ENCODE measurements at regions not wholly inside any gene's neighbourhood (a gene's known extent, or its start where the extent isn't known, plus 50 kb on each side); places are given as distances from the start of the nearest gene placed in this dataset.
A peak's percentile ranks its signal among the peaks of the same experiment; 100 is the strongest.

DNA sequence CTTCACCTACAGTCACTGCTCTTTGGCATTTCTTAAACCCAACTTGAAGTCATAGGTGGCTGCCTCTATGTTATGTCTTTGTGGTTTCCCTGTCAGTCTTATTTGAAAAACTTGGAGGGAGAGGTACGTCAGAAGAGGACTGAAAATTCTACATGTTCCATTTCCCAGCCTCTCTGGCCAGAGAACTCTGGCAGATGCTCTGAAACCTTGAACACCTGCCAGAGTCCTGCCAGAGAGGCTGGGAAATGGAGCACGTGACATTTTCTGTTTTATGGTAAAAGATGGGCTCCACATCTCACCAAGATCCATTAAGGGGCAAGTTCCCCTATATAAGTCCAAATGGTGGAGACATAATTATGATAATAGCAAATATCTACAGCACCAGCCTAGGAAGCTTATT, 99.5 kb downstream of the MAFB start:
- DNase-seq (ENCODE audit: low read depth), result no peak

DNA sequence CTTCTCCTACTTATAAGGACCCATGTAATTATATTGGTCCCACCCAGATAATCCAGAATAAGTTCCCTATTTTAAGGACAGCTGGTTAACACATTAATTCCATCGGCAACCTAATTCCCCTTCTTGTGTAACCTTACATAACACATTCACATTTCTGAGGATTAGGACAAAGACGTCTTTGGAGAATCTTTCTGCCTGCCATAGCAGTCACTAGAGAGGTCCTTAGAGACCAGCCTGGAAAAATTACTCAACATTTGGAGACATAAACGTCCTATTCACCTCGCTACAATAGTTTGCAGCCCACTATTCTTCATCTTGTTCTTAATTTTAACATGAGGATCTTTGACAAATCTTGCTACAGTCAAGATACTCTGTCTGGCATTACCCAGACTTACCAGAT, 100.1 kb downstream of the MAFB start:
- no peak for DNase-seq (ENCODE audit: low read depth)

DNA sequence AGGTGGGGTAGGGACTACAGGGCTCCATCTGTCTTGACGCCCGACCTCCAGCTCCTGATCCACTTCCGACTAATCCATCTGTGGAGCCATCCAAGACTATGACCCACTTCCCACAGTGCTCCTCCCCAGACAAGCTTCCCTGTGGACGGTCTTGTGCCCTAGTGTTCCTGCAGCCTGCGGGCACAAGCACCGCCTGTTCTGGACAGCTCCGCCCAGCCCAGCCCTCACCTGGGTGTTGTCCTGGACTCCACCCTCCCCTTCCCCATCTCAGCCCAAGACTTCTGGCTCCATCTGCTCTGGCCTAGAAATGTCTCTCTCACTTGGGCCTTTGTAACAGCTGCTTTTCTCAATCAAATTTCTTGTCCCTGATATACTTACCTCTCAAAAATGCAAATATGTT, 102.0 kb downstream of the MAFB start:
- DNase-seq (ENCODE audit: low read depth), result no peak

DNA sequence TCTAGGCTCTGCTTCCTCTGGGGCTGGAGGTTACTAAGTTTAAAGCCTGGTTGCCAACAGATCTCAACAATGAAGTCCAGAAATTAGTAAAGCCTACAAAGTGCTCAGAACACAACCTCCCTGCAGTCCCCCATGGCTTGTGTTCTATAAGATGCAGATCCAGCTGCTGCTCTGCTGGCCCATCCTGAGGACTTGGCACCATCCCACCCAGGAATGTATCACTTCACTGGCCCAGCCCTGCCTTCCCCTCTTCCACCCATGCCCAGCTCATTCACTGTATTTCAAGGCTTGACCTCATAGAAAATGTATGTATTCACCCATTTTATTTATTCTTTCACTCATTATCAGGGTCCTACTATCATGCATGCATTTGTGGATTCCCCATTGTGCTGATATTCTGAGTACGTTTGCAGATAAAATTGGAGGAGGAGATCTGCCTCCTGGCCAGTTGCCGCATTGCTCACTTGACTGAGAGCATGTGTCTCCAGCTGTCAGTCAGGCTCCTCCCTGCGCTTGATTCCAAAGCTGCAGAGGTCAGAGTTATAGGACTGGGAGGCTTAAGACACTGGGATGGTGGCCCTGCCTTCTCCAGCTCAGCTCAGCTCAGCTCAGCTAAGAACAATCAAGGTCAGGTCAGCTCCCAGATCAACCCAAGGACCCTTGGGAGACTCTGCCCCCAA, 104.8 kb downstream of the MAFB start:
- DNase-seq (ENCODE audit: low read depth), result no peak

DNA sequence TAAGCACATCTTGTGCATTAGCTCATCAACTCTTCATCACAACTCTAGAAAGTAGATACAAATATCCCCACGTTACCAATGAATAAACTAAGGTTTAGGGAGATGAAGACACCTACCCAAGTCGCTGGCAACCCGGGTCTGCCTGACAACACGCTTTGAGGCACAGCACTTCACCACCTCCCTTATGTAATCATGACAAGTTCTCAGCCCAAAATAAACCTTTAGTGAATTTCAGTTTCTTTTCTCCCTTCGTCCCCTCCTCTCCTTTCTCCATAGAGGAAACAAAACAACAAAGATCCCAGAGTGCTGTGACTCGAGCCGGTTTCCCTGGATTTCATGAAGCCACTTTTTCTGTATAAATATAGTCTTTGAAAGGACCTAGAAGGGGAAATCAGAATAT, 105.4 kb downstream of the MAFB start:
- DNase-seq (ENCODE audit: low read depth), result no peak

DNA sequence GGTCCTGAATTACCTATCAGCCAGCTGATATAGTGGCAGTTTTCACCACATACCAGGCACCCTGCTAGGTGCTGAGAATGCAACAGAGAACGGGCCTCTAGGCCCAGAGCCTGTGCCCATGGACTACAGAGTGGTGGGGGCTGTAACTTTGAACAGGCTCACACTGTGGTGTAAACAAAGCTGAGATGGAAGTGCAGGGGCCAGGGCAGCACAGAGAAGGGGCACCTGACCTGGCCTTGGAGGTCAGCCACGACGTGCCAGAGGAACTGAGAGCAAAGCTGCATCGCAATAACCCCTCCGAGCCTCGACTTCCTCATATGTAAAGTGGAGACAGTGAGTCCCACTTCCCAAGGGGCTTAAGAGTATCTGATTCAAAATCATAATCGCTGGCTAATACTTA, 105.8 kb downstream of the MAFB start:
- DNase-seq (ENCODE audit: low read depth), result no peak

DNA sequence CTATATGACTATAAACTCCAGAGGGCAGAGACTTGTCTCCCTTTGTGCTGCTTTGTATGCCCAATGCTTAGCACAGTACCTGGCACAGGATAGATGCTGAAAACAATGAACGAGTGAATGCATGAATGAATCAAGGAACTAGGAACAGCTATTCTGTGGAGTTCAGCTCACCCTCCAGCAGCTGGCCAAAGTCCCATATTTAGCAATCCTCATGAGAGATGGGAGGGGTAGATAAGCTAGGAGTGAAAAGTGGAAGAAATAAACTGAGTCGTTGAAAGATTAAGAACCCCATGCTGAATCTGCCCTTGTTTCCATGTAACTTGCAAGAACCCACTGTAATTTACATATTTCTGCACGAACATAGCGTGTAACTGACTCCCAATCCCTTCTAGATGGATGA, 106.5 kb downstream of the MAFB start:
- no peak for DNase-seq (ENCODE audit: low read depth)

DNA sequence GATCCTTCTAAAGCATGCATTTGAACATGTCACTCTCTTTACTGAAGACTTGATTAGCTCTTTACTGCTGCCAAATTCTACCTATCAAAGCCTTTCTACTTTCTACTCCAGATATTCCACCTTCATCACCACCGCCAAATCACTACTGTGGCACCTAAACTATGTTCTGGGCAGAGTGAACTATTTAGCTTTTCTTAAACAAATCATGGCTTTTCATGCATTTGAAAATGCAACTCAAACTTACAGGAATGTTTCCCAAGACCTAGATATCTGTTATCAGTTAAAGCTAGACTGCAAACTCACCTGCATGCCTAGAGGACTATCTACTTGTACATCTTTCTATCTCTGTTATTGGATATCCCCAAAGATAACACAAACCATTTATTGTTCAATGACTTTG, 109.3 kb downstream of the MAFB start:
- no peak for DNase-seq (ENCODE audit: low read depth)

DNA sequence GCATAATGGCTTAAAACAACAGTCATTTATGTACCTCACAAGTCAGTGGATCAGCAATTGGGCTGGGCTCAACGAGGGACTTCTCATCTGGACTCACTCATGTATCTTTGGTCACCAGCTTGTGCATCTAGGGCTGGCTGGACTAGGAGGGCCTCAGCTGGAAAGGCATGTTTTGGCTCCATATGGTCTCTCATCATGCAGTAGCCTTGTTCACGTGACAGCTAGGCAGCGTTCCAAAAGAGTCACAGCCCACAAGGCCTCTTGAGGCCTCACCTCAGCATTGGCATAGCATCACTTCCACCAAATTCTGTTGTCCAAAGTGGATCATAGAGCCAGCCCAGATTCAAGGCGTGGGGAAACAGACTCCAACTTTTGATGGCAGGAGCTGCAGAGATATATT, 110.1 kb downstream of the MAFB start:
- no peak for DNase-seq (ENCODE audit: low read depth)

DNA sequence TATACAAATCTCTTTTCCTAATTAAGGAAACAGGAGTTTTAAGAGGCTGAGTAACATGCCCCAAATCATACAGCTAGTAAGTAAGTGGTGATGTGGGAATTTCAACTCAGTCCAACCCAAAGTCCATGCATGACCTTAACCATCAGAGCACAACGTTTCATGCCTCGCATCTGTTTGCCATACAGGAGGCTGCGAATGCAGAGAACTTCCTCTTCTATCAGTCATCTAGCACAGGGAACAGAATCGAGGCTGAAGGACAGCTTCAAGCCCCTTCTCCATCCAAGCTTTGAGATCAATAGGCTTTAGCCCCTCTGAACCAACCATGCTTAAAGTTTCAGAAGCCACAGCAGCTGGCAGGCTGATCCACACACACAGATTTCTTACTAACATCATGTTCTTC, 113.2 kb downstream of the MAFB start:
- no peak for DNase-seq (ENCODE audit: low read depth)

DNA sequence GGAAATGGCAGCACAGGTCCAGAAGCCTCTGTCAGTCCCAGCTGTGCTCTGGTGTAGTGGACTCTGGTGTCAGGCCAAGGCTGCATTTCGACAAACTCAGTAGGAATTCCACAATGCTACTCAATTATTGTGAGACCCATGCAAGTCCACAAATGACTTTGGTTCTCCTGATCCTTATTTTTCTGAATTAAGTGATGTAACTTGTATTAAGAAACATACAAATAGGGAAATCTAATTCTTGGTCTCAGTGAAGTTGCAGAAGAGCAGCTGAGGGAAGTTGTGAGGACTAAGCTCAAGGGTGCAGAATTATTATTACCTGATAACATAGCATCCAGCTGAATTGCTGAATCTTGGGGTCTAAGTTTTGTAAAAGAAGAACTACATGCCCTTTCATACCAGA, 116.8 kb downstream of the MAFB start:
- DNase-seq (ENCODE audit: low read depth), result no peak

DNA sequence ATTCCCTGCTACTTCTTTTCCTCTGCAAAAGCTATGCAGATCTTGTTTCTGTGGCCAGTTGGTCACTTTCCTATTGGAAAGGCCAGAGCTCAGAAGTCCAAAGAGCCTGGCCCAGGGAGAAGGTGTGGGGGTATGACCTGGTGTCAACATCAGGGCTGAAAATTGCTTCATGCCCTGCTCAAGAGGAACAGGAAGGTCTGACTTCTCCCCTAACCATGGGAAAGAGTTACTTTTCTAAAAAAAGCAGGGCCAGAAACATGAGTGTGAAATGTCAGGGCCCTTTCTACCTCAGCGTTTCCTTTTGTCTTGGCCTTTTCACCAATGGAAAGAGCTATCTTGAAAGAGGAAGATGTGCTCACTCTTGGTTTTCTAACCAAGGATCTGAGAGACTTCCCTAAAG, 117.4 kb downstream of the MAFB start:
- no peak for DNase-seq (ENCODE audit: low read depth)

DNA sequence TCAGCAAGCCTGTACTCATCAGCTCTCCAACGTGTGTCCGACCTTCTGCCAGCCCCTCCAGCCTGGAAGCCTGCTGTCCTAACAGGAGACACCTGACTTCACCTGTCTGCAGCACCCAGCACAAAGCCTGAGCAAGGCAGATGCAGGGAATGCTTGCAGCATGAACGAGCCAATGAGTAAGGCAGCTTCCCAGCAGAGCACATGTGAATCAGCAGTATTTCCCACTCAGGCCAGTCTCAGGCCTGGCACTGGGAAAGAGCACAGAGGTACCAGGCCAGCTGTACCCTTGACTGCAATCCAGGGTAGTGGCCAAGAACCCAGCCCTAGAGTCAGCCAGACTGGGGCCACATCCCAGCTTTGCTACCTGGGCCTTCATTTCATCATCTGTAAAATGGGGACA, 120.8 kb downstream of the MAFB start:
- DNase-seq (ENCODE audit: low read depth), result no peak

DNA sequence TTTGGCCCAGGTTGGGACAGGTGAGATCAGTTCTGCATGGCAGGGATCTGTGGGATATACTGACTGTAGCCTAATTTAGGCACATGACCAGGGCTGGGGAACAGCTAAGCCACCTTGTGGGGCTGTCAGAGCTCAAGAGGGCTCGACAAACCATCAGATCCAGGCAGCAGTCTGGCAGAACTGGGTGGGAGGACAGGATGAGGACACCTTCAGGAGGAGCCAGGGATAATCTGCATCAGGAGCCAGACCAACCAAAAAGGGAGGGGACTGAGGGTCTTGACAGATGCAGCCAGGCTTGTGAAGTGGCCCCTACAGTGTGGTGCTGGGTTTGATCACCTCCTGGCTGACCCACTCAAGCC, 123.4 kb downstream of the MAFB start:
- DNase-seq (ENCODE audit: low read depth), result no peak

DNA sequence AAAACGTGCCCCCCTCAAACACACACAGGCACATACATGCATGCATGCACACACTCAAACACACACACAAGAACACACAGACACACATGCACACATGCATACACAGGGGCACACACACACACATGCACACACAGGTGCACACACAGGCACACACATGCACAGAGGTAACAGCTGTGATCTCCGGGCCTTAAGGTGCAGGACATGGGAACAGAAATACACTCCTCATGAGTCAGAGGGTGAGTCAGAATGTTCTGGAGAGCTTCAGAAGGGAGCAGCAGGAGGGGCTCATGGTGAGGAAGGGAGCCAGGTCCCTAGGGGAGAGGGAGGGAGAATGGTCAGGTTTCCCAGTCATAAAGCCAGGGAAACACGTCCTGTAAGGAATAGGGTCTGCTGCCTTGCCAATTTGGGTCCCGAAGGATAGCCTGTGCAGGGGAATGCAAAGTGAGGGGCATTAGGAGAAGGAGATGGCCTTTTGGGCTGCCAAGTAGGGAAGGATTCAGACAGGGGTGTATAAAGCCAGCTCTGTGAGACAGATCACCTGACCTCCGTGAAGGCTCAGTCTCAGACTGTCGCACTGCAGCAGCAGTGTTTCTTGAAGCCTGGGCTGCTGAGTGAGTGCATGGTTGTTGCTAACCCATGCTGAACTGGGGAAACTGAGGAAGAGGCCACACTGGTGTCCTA, 123.9 kb downstream of the MAFB start:
- peak; percentile 64 for DNase-seq (ENCODE audit: low read depth)

DNA sequence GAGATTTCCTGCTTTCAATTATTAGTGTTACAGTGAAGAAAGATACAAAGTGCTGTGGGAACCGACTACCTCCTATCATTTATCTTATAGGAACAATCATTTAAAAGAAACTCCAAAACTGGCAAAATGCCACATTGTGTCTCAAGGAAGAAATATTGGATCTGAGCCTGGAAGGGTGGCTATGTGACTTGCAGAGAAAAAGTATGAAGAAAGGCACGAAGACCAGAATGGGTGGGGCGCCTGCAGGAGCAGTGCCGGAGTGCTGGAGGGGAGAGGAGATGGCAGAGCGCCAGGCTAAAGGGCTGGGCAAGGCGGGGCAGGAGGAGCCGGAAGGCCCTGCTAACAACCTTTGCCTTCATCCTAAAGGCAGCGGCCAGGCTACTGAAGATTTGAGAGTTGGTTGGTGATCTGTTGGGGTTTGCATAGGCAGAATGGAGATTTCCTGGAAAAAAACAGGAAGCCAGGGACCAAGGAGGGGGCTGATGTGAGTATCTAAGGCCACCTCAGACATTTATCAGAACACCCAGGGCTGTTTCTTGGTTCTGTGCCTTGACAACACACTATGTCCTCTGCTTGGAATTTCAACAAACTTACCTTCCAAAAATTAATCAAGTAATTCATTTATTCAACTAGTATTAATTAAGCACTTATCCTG, 125.6 kb downstream of the MAFB start:
- DNase-seq (ENCODE audit: low read depth), result peak; percentile 82

DNA sequence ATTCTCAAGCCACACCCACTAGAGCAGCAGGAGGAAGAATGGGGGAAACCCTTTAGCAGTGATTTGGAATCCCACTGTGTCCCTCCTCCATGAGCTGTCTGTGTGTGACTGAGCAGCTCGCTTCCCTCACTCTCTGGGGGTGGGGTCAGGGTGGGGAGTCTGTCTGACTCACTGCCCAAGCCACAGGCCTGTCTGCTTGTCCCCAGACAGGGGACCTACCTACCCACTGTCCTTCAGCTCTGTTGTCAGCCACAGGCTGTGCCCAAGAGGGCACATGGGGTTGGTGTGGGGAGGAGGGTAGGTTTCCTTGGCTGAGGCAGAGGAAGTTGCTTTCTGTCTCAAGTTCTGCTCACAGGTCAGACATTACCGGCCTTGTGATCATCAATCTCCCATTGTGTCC, 127.0 kb downstream of the MAFB start:
- peak; percentile 12 for DNase-seq (ENCODE audit: low read depth)

DNA sequence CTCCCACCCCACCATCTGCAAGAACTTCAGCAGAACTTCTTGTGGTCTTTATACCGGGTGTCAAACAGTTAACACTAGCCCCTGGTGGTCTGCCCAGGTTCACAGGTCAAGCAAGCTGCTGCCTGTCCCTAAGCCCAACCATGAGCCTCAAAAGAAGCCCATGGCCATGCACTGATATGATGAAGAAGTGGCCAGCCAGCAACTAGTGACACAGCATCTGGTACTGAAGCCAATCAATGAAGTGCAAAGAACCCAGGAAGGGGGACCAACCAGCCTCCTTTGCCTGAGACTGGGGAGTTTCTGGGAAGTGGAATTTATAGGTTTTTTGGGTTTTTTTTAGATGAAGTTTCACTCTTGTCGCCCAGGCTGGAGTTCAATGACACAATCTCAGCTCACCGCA, 127.8 kb downstream of the MAFB start:
- no peak for DNase-seq (ENCODE audit: low read depth)

DNA sequence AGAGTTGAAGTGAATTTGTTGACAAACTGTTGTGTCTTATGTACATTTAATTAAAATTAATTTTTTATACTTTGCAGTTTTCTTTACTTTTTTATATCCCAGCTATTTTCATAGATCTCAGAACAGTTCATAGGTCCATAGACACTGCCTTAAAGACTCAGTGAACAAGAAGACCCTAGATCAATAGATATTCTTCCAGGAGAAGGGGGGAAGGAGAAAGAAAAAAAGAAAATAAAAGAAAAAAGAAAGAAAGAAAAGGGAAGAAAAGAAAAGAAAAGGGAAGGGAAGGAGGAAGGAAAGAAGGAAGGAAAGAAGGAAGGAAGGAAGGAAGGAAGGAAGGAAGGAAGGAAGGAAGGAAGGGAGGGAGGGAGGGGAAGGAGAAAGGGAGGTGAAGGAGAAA, 130.8 kb downstream of the MAFB start:
- DNase-seq (ENCODE audit: low read depth), result no peak

DNA sequence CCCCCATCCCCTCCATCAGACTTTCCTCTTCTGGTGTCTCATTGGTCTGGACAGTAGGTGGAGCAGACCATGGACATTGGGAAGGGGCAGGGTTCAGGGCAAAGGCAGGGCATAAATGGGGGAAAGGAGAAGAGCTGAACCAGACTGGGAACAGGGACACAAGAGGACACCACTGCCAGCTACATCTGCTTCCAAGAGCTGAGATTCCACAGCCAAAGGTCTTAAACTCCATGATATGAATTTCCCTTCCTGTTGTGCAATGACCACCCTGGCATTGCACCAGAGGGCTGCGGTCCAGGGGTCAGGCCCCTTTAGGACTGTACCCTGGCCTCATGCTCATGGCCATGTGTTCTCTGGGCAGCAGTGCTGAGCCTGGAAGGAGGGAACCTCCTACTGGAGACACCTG, 137.9 kb downstream of the MAFB start:
- DNase-seq (ENCODE audit: low read depth), result no peak

DNA sequence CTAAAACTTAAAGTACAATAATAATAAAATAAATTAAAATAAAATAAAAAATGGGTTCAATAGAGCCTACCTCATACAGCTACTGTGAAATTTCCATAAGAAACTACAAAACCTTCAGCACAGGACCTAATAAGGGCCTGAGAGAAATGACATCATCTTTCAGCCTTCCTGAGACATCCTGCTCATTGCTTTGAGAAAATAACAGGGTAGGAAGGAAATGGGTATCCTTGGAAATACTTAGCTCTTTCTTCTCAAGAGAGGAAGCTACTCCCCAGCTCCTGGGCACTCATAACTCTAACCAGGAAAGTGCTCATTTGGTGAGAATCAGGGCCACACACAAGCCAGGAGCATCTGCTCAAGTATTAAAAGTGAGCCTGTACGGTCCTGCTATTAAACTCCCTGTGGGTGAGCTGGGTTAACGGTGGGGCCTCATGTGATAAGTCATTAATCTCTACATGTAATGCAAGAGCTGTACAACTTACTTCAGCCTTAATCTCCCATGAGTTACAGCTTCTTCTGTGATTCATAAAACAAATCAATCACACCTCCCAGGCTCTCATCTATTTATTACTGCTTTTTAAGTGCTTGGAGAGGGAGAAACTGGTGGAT, 141.4 kb downstream of the MAFB start:
- no peak for DNase-seq (ENCODE audit: low read depth)

DNA sequence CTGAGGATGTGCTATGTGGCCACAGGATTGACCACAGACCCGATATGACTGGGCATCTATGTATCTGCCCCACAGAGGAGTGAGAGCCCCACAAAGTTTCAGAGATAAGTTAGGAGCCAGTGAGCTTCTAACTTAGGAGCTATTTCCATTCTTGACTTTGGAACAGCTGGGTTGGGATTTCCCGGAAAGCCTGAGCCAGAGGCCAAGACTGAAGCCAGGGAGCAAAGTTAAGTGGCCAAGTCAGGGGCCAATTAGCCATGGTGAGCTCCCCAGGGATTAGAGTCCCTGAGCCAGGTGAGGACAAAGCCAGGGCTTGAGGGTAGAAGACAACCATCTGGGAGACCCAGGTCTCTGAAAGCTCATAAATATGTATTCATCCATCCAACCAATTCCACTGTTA, 143.6 kb downstream of the MAFB start:
- no peak for DNase-seq (ENCODE audit: low read depth)

DNA sequence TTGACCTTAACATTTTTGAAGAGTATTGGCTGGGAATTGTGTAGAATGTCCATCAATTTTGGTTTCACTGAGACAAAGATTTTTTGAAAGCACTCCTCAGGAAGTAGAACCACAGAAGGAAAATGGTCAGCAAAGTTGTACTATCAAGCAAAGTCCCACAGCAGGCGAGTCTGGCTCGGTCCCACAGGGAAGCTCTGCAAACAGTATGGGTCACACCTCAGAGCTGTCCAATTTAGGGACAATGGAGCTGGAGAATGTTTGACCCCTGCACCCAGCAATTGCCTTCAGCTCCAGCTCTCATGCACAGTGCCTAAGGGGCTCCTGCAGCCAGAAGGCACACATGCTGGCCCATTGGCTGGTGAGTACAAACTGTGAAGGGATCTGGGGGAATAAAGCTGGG, 147.0 kb downstream of the MAFB start:
- no peak for DNase-seq (ENCODE audit: low read depth)
